Heart left ventricle (tissue), 13 donors: ENCODE measurements at regions not wholly inside any gene's neighbourhood (a gene's known extent, or its start where the extent isn't known, plus 50 kb on each side); places are given as distances from the start of the nearest gene placed in this dataset.

Experiments
- POLR2A ChIP-seq, 2 donors: fragments of 450-650 bp; IDR thresholded peaks; one replicate each; pipeline ENCODE4 v1.6.1; 2017; ENCODE audit warnings: antibody characterized with exemption in 2 of 2, mild to moderate bottlenecking in 2 of 2, moderate library complexity in 2 of 2
- TF ChIP-seq, protein P1 (sequence below), 12 donors: fragments of 200-600 bp; sonication (generic) in 4 of 12; IDR thresholded peaks; one replicate each; pipeline versions ENCODE4 v1.5.0 to v1.8.0; 2018 to 2022; ENCODE audit warnings: antibody characterized with exemption in 12 of 12, mild to moderate bottlenecking in 5 of 12
- donor health status: ischemic (EF 13 %, LVEDD 7.1; RV severe dilation, severe dysfunction).
- donor health status: DM: no; HTN: yes; CAD: no.
- donor health status: DM: no; HTN: no; CAD: no.
- donor health status: ischemic (EF 25% LVEDD 6.9; RV normal size, moderate dysfunction).
- donor health status: ischemic (EF 25% LVEDD 5.7; RV mildly dilated, moderate dysfunction).
- donor health status: ischemic (EF 35%, LVEDD 5.7; RV mildly dilated, moderate dysfunction).
- donor health status: nonischemic (EF 11% LVEDD 7.7; RV severe dilation, severe dysfunction).
- donor health status: DM: yes; HTN: yes; CAD: no.
- donor health status: PGD.
- donor health status: ischemic (EF 29% LVEDD 5.4; RV normal size, mild dysfunction).
- donor health status: nonischemic (EF 23%, LVEDD 6.1; RV moderate dilation, normal function).

DNA sequence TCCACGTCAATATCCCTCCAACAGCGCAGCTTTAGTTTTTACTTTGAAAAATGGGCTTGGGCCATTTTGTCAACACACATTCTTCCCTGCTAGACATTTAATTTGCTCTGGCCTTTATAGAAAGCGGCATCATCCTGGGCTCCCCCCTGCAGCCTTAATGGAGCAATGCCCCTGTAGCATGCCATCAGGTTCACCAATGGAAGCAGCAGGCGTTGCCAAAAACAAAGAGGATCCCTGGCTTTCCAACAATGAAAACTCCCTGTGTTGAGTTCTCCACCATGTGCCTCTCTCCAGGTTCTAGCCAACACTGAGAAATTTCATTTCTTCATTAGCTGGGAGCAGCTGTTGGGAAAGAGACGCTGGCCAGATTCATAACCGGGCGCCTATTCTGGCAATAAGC is 139.5 kb downstream of the ZNF622 start:
- TF ChIP-seq, protein P1, sequence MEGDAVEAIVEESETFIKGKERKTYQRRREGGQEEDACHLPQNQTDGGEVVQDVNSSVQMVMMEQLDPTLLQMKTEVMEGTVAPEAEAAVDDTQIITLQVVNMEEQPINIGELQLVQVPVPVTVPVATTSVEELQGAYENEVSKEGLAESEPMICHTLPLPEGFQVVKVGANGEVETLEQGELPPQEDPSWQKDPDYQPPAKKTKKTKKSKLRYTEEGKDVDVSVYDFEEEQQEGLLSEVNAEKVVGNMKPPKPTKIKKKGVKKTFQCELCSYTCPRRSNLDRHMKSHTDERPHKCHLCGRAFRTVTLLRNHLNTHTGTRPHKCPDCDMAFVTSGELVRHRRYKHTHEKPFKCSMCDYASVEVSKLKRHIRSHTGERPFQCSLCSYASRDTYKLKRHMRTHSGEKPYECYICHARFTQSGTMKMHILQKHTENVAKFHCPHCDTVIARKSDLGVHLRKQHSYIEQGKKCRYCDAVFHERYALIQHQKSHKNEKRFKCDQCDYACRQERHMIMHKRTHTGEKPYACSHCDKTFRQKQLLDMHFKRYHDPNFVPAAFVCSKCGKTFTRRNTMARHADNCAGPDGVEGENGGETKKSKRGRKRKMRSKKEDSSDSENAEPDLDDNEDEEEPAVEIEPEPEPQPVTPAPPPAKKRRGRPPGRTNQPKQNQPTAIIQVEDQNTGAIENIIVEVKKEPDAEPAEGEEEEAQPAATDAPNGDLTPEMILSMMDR (IDR thresholded peaks at IDR 0.05): no peak
- TF ChIP-seq POLR2A (IDR thresholded peaks at IDR 0.05): no peak
